ENCODE measurements at regions not wholly inside any gene's neighbourhood (a gene's known extent, or its start where the extent isn't known, plus 50 kb on each side); places are given as distances from the start of the nearest gene placed in this dataset.

DNA sequence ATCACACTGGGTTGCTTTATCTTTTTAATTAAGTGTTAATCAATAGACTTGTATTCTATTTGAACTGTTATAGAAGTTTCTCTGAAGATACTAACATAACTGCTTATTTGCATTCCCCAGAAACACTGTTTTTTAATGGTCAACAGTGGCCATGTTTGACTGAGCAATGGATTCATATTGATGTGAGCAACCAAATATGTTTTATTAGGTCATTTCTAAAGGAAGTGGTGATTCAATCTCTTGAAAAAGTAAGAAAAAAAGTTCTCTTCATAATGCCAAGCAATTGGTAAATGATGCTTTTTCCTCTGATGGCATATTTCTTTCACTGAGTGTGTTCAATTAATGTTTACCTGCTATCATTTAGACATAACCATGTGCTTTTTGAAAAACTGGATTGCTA, 593.0 kb upstream of the CITED2 start:
- in situ Hi-C loops (cut with HindIII; ENCODE audit: low sequenced_read_pairs), result no loop called here
- no peak overlapping the region for H3K4me3 ChIP-seq (ENCODE audit: low read depth, low read length)
- no peak for DNase-seq (ENCODE audit: low read depth)
- TF ChIP-seq, protein P1, sequence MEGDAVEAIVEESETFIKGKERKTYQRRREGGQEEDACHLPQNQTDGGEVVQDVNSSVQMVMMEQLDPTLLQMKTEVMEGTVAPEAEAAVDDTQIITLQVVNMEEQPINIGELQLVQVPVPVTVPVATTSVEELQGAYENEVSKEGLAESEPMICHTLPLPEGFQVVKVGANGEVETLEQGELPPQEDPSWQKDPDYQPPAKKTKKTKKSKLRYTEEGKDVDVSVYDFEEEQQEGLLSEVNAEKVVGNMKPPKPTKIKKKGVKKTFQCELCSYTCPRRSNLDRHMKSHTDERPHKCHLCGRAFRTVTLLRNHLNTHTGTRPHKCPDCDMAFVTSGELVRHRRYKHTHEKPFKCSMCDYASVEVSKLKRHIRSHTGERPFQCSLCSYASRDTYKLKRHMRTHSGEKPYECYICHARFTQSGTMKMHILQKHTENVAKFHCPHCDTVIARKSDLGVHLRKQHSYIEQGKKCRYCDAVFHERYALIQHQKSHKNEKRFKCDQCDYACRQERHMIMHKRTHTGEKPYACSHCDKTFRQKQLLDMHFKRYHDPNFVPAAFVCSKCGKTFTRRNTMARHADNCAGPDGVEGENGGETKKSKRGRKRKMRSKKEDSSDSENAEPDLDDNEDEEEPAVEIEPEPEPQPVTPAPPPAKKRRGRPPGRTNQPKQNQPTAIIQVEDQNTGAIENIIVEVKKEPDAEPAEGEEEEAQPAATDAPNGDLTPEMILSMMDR (IDR thresholded peaks at IDR 0.05; ENCODE audit: low read depth, low read length, missing control alignments), result no peak

DNA sequence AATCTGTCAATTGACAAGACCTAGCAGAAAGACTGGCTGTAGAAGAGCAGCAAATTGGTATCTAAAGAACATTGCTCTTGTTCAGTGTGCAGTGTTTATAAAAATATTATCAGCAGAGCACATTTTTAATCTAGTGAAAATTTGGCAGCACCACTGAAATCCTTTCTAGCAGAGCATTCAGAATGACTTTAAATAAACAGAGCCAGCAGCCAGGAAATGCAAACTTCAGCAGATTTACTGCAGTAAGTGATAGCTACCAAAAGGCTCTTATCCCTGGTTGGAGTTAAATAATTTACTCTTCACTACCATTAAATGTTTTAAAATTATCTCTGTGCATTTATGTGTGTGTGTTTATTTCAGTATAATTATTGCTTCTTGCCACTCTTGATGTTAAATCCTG, 590.9 kb upstream of the CITED2 start:
- DNase-seq (ENCODE audit: low read depth), result no peak

DNA sequence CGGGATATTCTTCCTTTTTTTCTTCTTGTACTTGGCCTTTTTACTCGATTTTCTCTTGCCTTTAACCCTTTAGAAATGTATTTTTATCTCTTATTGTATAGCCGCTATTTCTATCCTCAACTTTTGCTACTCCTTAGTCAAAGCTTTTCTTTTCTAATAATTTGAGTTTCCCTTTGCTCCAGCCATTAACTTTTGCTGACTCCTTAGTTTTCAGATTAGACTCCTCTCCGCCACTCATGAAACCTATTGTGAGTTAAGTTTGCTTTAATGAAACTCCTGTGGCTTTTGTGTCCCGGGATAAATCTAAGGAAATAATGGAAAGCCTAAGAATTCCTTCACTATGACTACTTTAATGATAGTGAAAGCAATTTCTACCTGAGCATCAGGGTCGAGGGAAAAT, 590.3 kb upstream of the CITED2 start:
- no peak overlapping the region for H3K4me3 ChIP-seq (ENCODE audit: low read depth, low read length)
- TF ChIP-seq, protein P1 (IDR thresholded peaks at IDR 0.05; ENCODE audit: low read depth, low read length, missing control alignments), result no peak
- in situ Hi-C loops (cut with HindIII; ENCODE audit: low sequenced_read_pairs), result no loop called here
- no peak for DNase-seq (ENCODE audit: low read depth)

More for the DNA sequence above, 590.9 kb upstream of the CITED2 start:
- in situ Hi-C loops (cut with HindIII; ENCODE audit: low sequenced_read_pairs), result no loop called here
- H3K4me3 ChIP-seq (ENCODE audit: low read depth, low read length), result no peak overlapping the region
- TF ChIP-seq, protein P1 (IDR thresholded peaks at IDR 0.05; ENCODE audit: low read depth, low read length, missing control alignments), result no peak

DNA sequence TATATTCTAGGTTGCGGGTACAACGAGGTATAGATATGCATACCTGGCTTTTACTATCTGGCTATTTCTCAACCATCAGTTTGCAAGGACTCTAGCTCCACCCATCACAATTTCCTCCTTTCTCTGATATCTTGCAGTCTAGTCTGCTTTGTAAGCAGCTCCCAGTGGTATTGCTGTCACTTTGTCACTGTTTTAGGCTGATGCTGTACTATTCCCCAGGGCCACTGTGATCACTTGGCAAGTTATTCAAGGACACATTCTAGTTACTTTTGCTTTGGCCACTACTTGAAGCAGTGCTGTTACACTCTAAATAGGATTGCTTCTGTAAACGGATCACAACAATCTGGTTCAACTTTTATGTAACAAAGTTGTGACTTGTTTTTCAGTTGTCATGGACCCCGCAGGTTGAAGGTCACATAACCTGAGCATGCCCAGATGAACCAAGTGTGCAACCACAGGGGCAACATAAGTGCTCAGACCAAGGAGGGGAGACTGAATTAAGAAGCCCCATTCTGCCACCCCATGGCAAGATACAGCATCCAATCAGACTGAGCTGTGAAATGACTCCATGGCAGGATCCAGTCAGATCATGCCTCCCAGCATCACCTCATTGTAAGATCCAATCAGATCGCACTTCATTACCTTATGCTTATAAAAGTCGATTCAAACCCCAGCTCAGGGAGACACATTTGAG, 588.4 kb upstream of the CITED2 start:
- TF ChIP-seq, protein P1 (IDR thresholded peaks at IDR 0.05; ENCODE audit: low read depth, low read length, missing control alignments), result no peak
- no peak for DNase-seq (ENCODE audit: low read depth)
- no peak overlapping the region for H3K4me3 ChIP-seq (ENCODE audit: low read depth, low read length)
- in situ Hi-C loops (cut with HindIII; ENCODE audit: low sequenced_read_pairs), result no loop called here

DNA sequence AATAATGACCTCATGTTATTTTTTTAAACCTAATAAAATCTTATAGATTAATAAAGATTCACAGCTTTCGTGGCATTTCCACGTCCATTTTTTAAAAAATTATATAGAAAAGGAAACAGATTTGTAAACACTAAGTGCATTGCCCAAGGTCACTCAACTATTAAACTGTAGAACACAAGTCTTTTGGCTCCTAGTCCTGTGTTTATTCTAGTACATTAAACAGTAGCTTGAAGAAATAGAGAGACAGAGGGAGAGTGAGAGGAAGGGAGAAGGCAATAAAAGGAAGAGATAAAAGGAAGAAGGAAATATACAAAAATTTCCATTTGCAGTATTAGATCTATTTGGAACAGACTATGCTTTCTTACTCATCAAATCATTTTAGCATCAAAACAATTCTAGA, 586.7 kb upstream of the CITED2 start:
- in situ Hi-C loops (cut with HindIII; ENCODE audit: low sequenced_read_pairs), result no loop called here
- TF ChIP-seq, protein P1 (IDR thresholded peaks at IDR 0.05; ENCODE audit: low read depth, low read length, missing control alignments), result no peak
- no peak for DNase-seq (ENCODE audit: low read depth)
- no peak overlapping the region for H3K4me3 ChIP-seq (ENCODE audit: low read depth, low read length)

DNA sequence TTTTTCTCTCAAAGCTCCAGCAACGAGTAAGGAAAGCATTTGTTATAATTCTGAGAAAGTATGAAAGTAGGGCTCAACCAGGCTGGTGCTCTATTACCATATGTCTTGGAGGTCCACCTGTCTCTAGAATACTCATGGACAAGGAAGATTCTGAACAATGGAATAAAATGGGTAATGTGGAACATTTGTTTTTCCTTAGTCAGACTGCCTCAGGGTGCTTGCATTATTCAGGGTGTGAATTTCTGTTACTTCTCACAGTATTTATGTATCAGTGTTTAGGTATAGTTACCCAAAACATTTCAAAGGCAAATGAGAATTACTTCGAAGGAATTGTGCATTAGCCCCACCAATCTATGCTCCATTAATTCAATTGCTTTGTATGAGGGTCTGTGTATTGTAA, 586.2 kb upstream of the CITED2 start:
- TF ChIP-seq, protein P1 (IDR thresholded peaks at IDR 0.05; ENCODE audit: low read depth, low read length, missing control alignments), result no peak
- H3K4me3 ChIP-seq (ENCODE audit: low read depth, low read length), result no peak overlapping the region
- in situ Hi-C loops (cut with HindIII; ENCODE audit: low sequenced_read_pairs), result no loop called here
- DNase-seq (ENCODE audit: low read depth), result no peak
